ENCODE measurements at regions not wholly inside any gene's neighbourhood (a gene's known extent, or its start where the extent isn't known, plus 50 kb on each side); places are given as distances from the start of the nearest gene placed in this dataset.

DNA sequence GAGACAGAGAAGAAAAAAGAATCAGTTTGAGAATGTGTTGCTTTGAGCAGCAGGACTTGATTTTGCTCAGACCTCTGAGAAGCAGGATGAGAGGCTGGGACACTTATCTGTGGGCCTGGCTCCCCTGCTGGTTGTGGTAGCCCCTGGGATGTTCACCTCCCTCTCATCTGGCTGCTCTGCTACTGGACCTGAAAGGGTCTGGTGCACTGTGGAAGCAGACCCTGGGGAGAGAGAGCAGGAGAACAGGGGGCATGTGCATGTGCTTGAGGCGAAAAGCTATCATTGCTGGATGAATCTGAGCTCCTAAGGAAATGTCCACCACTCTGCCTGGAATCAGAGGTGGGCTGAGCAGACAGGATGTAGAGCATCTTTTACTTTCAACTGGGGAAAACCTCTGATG, 161.1 kb downstream of the SCP2D1 start:
- TF ChIP-seq, protein P1, sequence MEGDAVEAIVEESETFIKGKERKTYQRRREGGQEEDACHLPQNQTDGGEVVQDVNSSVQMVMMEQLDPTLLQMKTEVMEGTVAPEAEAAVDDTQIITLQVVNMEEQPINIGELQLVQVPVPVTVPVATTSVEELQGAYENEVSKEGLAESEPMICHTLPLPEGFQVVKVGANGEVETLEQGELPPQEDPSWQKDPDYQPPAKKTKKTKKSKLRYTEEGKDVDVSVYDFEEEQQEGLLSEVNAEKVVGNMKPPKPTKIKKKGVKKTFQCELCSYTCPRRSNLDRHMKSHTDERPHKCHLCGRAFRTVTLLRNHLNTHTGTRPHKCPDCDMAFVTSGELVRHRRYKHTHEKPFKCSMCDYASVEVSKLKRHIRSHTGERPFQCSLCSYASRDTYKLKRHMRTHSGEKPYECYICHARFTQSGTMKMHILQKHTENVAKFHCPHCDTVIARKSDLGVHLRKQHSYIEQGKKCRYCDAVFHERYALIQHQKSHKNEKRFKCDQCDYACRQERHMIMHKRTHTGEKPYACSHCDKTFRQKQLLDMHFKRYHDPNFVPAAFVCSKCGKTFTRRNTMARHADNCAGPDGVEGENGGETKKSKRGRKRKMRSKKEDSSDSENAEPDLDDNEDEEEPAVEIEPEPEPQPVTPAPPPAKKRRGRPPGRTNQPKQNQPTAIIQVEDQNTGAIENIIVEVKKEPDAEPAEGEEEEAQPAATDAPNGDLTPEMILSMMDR (IDR thresholded peaks at IDR 0.05), result no peak
- TF ChIP-seq, protein P2, sequence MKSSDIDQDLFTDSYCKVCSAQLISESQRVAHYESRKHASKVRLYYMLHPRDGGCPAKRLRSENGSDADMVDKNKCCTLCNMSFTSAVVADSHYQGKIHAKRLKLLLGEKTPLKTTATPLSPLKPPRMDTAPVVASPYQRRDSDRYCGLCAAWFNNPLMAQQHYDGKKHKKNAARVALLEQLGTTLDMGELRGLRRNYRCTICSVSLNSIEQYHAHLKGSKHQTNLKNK (CRISPR knock-in tag; IDR thresholded peaks at IDR 0.05), result no peak
- TF ChIP-seq ETV6 (CRISPR knock-in tag; IDR thresholded peaks at IDR 0.05) (no peak), NR3C1 (CRISPR knock-in tag; conservative IDR thresholded peaks at IDR 0.05; ENCODE audit: low read depth) (no peak), CREM (CRISPR knock-in tag; IDR thresholded peaks at IDR 0.05) (no peak), ZNF138 (CRISPR knock-in tag; conservative IDR thresholded peaks at IDR 0.05) (no peak), TCF7 (CRISPR knock-in tag; IDR thresholded peaks at IDR 0.05; ENCODE audit: low read depth) (no peak), ZNF121 (CRISPR knock-in tag; IDR thresholded peaks at IDR 0.05) (no peak), JAZF1 (CRISPR knock-in tag; IDR thresholded peaks at IDR 0.05) (no peak), ZNF263 (CRISPR knock-in tag; IDR thresholded peaks at IDR 0.05; ENCODE audit: low read depth) (no peak)
- TF ChIP-seq, protein P3, sequence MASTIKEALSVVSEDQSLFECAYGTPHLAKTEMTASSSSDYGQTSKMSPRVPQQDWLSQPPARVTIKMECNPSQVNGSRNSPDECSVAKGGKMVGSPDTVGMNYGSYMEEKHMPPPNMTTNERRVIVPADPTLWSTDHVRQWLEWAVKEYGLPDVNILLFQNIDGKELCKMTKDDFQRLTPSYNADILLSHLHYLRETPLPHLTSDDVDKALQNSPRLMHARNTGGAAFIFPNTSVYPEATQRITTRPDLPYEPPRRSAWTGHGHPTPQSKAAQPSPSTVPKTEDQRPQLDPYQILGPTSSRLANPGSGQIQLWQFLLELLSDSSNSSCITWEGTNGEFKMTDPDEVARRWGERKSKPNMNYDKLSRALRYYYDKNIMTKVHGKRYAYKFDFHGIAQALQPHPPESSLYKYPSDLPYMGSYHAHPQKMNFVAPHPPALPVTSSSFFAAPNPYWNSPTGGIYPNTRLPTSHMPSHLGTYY (CRISPR knock-in tag; IDR thresholded peaks at IDR 0.05), result no peak
- TF ChIP-seq, protein P4, sequence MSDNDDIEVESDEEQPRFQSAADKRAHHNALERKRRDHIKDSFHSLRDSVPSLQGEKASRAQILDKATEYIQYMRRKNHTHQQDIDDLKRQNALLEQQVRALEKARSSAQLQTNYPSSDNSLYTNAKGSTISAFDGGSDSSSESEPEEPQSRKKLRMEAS (CRISPR knock-in tag; IDR thresholded peaks at IDR 0.05), result no peak
- TF ChIP-seq, protein P5, sequence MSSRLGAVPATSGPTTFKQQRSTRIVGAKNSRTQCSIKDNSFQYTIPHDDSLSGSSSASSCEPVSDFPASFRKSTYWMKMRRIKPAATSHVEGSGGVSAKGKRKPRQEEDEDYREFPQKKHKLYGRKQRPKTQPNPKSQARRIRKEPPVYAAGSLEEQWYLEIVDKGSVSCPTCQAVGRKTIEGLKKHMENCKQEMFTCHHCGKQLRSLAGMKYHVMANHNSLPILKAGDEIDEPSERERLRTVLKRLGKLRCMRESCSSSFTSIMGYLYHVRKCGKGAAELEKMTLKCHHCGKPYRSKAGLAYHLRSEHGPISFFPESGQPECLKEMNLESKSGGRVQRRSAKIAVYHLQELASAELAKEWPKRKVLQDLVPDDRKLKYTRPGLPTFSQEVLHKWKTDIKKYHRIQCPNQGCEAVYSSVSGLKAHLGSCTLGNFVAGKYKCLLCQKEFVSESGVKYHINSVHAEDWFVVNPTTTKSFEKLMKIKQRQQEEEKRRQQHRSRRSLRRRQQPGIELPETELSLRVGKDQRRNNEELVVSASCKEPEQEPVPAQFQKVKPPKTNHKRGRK (CRISPR knock-in tag; IDR thresholded peaks at IDR 0.05; ENCODE audit: borderline replicate concordance), result no peak
- TF ChIP-seq, protein P6, sequence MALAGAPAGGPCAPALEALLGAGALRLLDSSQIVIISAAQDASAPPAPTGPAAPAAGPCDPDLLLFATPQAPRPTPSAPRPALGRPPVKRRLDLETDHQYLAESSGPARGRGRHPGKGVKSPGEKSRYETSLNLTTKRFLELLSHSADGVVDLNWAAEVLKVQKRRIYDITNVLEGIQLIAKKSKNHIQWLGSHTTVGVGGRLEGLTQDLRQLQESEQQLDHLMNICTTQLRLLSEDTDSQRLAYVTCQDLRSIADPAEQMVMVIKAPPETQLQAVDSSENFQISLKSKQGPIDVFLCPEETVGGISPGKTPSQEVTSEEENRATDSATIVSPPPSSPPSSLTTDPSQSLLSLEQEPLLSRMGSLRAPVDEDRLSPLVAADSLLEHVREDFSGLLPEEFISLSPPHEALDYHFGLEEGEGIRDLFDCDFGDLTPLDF (CRISPR knock-in tag; IDR thresholded peaks at IDR 0.05), result no peak

Data from WTC11 (cell line).